K562 (cell line): ENCODE measurements at regions not wholly inside any gene's neighbourhood (a gene's known extent, or its start where the extent isn't known, plus 50 kb on each side); places are given as distances from the start of the nearest gene placed in this dataset.

Experiments used
- ATAC-seq: fragments of 200-7000 bp; cut with Tn5 transposase; 3 replicates; pipeline ENCODE4 v1.9.1; 2020; ENCODE audit warnings: moderate library complexity
- BruUV-seq: library from RNA; stranded (reverse); fragments of 400-500 nt; replicated peaks from 2 replicates; lab custom pipeline; 2021; lab: Mats Ljungman, UMichigan
- CTCF ChIA-PET: fragments of 300-600 bp; formaldehyde crosslinking; extraction: SDS; loops from one replicate; lab custom pipeline; 2021; ENCODE audit warnings: low intra/inter-chr PET ratio; lab: Yijun Ruan, JAX
- POLR2A ChIA-PET: fragments of 300-600, 350-650 bp; sonication (Branson Sonifier 250); formaldehyde crosslinking; extraction: SDS; loops from one replicate; lab custom pipeline; 2021; ENCODE audit warnings: antibody characterized with exemption, inconsistent platforms; lab: Yijun Ruan, JAX
- DNase-seq, 4 experiments: peaks; one replicate each; pipeline versions ENCODE4 v3.0.0 to v3.0.0-alpha.2; 2011 to 2018; ENCODE audit warnings: low spot score in 3 of 4, mixed read lengths in 3 of 4; ENCODE audit errors: extremely low read depth in 1 of 4
- FAIRE-seq: peaks from 2 replicates; lab custom pipeline; 2011; peaks lifted over from hg19 to GRCh38; lab: Jason Lieb, UNC
- H2AFZ ChIP-seq: 2 replicates; pipeline ENCODE4 v1.6.0; 2011; ENCODE audit warnings: low read depth, low read length, control low read depth, inconsistent platforms
- H3K27ac ChIP-seq: fragments of 200-600 bp; 3 replicates; pipeline ENCODE4 v1.8.0; 2011; ENCODE audit warnings: low read depth, mild to moderate bottlenecking, control low read depth, inconsistent platforms, low read length, moderate library complexity, mixed read lengths; ENCODE audit errors: extremely low read depth
- H3K27me3 ChIP-seq, 2 experiments: fragments of 300-600 bp in 1 of 2; 2 replicates in 1 of 2; 3 replicates in 1 of 2; pipeline versions ENCODE4 v1.6.0 to v1.8.0; 2011; ENCODE audit warnings: inconsistent platforms in 2 of 2, low read length in 2 of 2, mild to moderate bottlenecking in 1 of 2, mixed read lengths in 1 of 2, moderate library complexity in 1 of 2; ENCODE audit not compliant: control insufficient read depth in 2 of 2, insufficient read depth in 2 of 2
- H3K36me3 ChIP-seq: fragments of 300-600 bp; 3 replicates; pipeline ENCODE4 v1.8.0; 2011; ENCODE audit warnings: mild to moderate bottlenecking, low read length, inconsistent platforms; ENCODE audit not compliant: control insufficient read depth, insufficient read depth
- H3K4me1 ChIP-seq, 2 experiments: fragments of 200-600 bp in 1 of 2; replicated peaks in 1 of 2; 2 replicates in 1 of 2; 3 replicates in 1 of 2; pipeline versions ENCODE4 v1.5.1 to v1.8.0; 2011; ENCODE audit warnings: inconsistent platforms in 2 of 2, low read length in 2 of 2, mild to moderate bottlenecking in 1 of 2, mixed read lengths in 1 of 2, moderate library complexity in 1 of 2; ENCODE audit not compliant: control insufficient read depth in 2 of 2, insufficient read depth in 2 of 2
- H3K4me2 ChIP-seq: 2 replicates; pipeline ENCODE4 v1.6.1; 2011; ENCODE audit warnings: low read length, control low read depth, inconsistent platforms, mixed read lengths; ENCODE audit not compliant: insufficient read depth
- H3K4me3 ChIP-seq: fragments of 200-600 bp; sonication (generic), shearing (Covaris generic); 2 replicates; pipeline ENCODE4 v1.5.1; 2016; ENCODE audit warnings: control low read depth, inconsistent platforms
- H3K79me2 ChIP-seq: fragments of 200-600 bp; 3 replicates; pipeline ENCODE4 v1.8.0; 2011; ENCODE audit warnings: low read length, inconsistent platforms; ENCODE audit not compliant: control insufficient read depth, insufficient read depth
- H3K9ac ChIP-seq, 2 experiments: 2 replicates each; pipeline versions ENCODE4 v1.6.0 to v1.6.1; 2011; ENCODE audit warnings: low read depth in 2 of 2, low read length in 2 of 2, control low read depth in 1 of 2, inconsistent platforms in 1 of 2, mild to moderate bottlenecking in 1 of 2, mixed read lengths in 1 of 2; ENCODE audit not compliant: insufficient read depth in 1 of 2
- H3K9me1 ChIP-seq: one replicate; pipeline ENCODE4 v1.6.0; 2011; ENCODE audit warnings: inconsistent platforms, mild to moderate bottlenecking, low read length, moderate library complexity; ENCODE audit not compliant: control insufficient read depth, insufficient read depth
- H3K9me3 ChIP-seq: replicated peaks from 2 replicates; pipeline ENCODE4 v1.5.1; 2011; ENCODE audit warnings: low read depth, low read length, inconsistent platforms; ENCODE audit not compliant: control insufficient read depth, insufficient read depth
- H4K20me1 ChIP-seq: replicated peaks from 2 replicates; pipeline ENCODE4 v1.6.1; 2011; ENCODE audit warnings: low read length, inconsistent platforms, mixed read lengths; ENCODE audit not compliant: control insufficient read depth, insufficient read depth
- CXXC5 ChIP-seq: fragments of 250-450 bp; sonication (Bioruptor Pico); IDR thresholded peaks from 2 replicates; pipeline ENCODE4 v1.8.0; 2022; ENCODE audit warnings: inconsistent platforms, mild to moderate bottlenecking, moderate library complexity
- ETV6 ChIP-seq, 3 experiments: fragments of 150-350 bp in 1 of 3; sonication (generic) in 1 of 3; formaldehyde crosslinking in 1 of 3; IDR thresholded peaks; 2 replicates each; pipeline versions ENCODE4 v1.6.1 to v1.8.0; 2014 to 2022; ENCODE audit warnings: borderline replicate concordance in 2 of 3, low read depth in 2 of 3, antibody characterized with exemption in 1 of 3, low read length in 1 of 3, mild to moderate bottlenecking in 1 of 3, missing genetic modification reagents in 1 of 3
- GATAD2B ChIP-seq: fragments of 450-650 bp; IDR thresholded peaks from 2 replicates; pipeline ENCODE4 v1.6.1; 2017; ENCODE audit warnings: mild to moderate bottlenecking, borderline replicate concordance
- HDAC2 ChIP-seq: fragments of 450-650 bp; IDR thresholded peaks from 2 replicates; pipeline ENCODE4 v1.6.1; 2016; ENCODE audit warnings: mild to moderate bottlenecking
- HNRNPH1 ChIP-seq: fragments of 200-400 bp; formaldehyde crosslinking; optimal IDR thresholded peaks from 2 replicates; pipeline ENCODE3; 2017; ENCODE audit warnings: low read depth, mild to moderate bottlenecking, low read length, moderate library complexity
- KLF1 ChIP-seq: fragments of 450-650 bp; IDR thresholded peaks from 2 replicates; pipeline ENCODE4 v1.6.1; 2016; ENCODE audit warnings: missing genetic modification characterization, missing compliant biosample characterization
- NBN ChIP-seq: fragments of 450-650 bp; IDR thresholded peaks from 2 replicates; pipeline ENCODE4 v1.6.1; 2016; ENCODE audit warnings: low read depth, mild to moderate bottlenecking
- NCOA2 ChIP-seq, 2 experiments: fragments of 450-650 bp; IDR thresholded peaks; 2 replicates each; pipeline ENCODE4 v1.6.1; 2018; ENCODE audit warnings: mild to moderate bottlenecking in 2 of 2, moderate library complexity in 1 of 2; ENCODE audit not compliant: partially characterized antibody in 2 of 2
- NR4A1 ChIP-seq, 2 experiments: fragments of 250-450 bp in 1 of 2; fragments of 450-650 bp in 1 of 2; sonication (Bioruptor Pico) in 1 of 2; IDR thresholded peaks; 2 replicates each; pipeline versions ENCODE4 v1.4.0 to v1.6.1; 2016 to 2020; ENCODE audit warnings: mild to moderate bottlenecking in 2 of 2, missing compliant biosample characterization in 1 of 2, missing genetic modification characterization in 1 of 2, moderate library complexity in 1 of 2
- PRMT5 ChIP-seq: sonication (generic); formaldehyde crosslinking; IDR thresholded peaks from 2 replicates; pipeline ENCODE4 v1.5.0; 2020; ENCODE audit warnings: missing genetic modification reagents
- RAD51 ChIP-seq: fragments of 450-650 bp; IDR thresholded peaks from 2 replicates; pipeline ENCODE4 v1.7.1; 2016; ENCODE audit warnings: low read depth, mild to moderate bottlenecking, borderline replicate concordance
- SMAD4 ChIP-seq: fragments of 250-450 bp; sonication (Bioruptor Pico); conservative IDR thresholded peaks from 2 replicates; pipeline ENCODE4 v1.8.0; 2021; ENCODE audit warnings: inconsistent platforms, mild to moderate bottlenecking, moderate library complexity
- STAT5A ChIP-seq: IDR thresholded peaks from 2 replicates; pipeline ENCODE4 v1.6.1; 2012; ENCODE audit warnings: low read length, inconsistent platforms, borderline replicate concordance
- USF2 ChIP-seq: sonication (generic); formaldehyde crosslinking; IDR thresholded peaks from 2 replicates; pipeline ENCODE4 v1.5.0; 2020; ENCODE audit warnings: missing genetic modification reagents
- ZBTB5 ChIP-seq: fragments of 450-650 bp; IDR thresholded peaks from 2 replicates; pipeline ENCODE4 v1.6.1; 2017; ENCODE audit warnings: antibody characterized with exemption
- ZFP1 ChIP-seq: fragments of 450-650 bp; formaldehyde crosslinking; IDR thresholded peaks from 2 replicates; pipeline ENCODE4 v1.4.0; 2020; ENCODE audit warnings: mild to moderate bottlenecking, mixed read lengths
- ZNF507 ChIP-seq: conservative IDR thresholded peaks from 2 replicates; pipeline ENCODE4 v1.6.1; 2017; ENCODE audit warnings: missing genetic modification characterization, missing compliant biosample characterization
- ZNF589 ChIP-seq: fragments of 200-800 bp; sonication (Bioruptor generic); IDR thresholded peaks from 2 replicates; pipeline ENCODE4 v1.6.1; 2016; ENCODE audit warnings: low read depth, missing genetic modification characterization, missing compliant biosample characterization
- ZNF707 ChIP-seq: fragments of 250-450 bp; sonication (Bioruptor Pico); conservative IDR thresholded peaks from 2 replicates; pipeline ENCODE4 v1.8.0; 2022; ENCODE audit warnings: inconsistent platforms, mild to moderate bottlenecking, moderate library complexity
- WGBS: fragments of 100-300 bp; shearing (Covaris generic); methylation state at CpG from one replicate; pipeline ENCODE4 v1.1.6; 2016; ENCODE audit warnings: low coverage, mixed read lengths; ENCODE audit not compliant: insufficient coverage; ENCODE audit errors: missing lambda C conversion rate; 5-methylcytosine and 5-hydroxymethylcytosine counted together
- in situ Hi-C: fragments of 300-500 bp; cut with MboI; formaldehyde crosslinking; loops from 4 replicates; pipeline ENCODE4 v1.15.0; 2018; ENCODE audit warnings: inconsistent platforms, mixed read lengths
- intact Hi-C: fragments of 100-400 bp; cut with micrococcal nuclease; formaldehyde crosslinking; loops from 2 replicates; pipeline ENCODE4 v1.14.2; 2022

- no peaks in the 10 kb centered on the region for H3K9me3 ChIP-seq
- no peaks in the 10 kb centered on the region for H3K4me1 ChIP-seq
- H3K79me2 ChIP-seq = no peaks in the 10 kb centered on the region
- BruUV-seq = no TSS peak
- H2AFZ ChIP-seq = no peak overlapping the region
- no peak overlapping the region for H3K4me2 ChIP-seq
- no peak for FAIRE-seq
- no peak for ATAC-seq
- no peaks in the 10 kb centered on the region for H4K20me1 ChIP-seq
- in situ Hi-C loops (no loop called here), intact Hi-C loops (no loop called here)
- H3K9me1 ChIP-seq = no peaks in the 10 kb centered on the region
- POLR2A ChIA-PET = no interaction called here
- H3K27me3 ChIP-seq = no peaks in the 10 kb centered on the region
- TF ChIP-seq HDAC2 (no peak), PRMT5 (CRISPR knock-in tag) (no peak), NCOA2 (IDR thresholded peaks at IDR 0.05; ENCODE audit: partially characterized antibody in 2 of 2) (no peak), STAT5A (no peak), ZBTB5 (no peak), SMAD4 (no peak), ZFP1 (no peak), HNRNPH1 (no peak), KLF1 (tag) (no peak), NBN (no peak), ZNF589 (CRISPR knock-in tag) (no peak), ETV6 (IDR thresholded peaks at IDR 0.05; ENCODE audit: borderline replicate concordance in 1 of 2, low read depth in 2 of 2, low read length in 1 of 2) (no peak), ETV6 (CRISPR knock-in tag; IDR thresholded peaks at IDR 0.05; ENCODE audit: borderline replicate concordance) (no peak), NR4A1 (CRISPR knock-in tag; IDR thresholded peaks at IDR 0.05) (no peak), NR4A1 (tag; IDR thresholded peaks at IDR 0.05) (no peak), ZNF707 (CRISPR knock-in tag) (no peak), USF2 (CRISPR knock-in tag) (no peak), RAD51 (no peak), CXXC5 (CRISPR knock-in tag) (no peak), ZNF507 (no peak), GATAD2B (no peak)
- DNase-seq = no peak
- WGBS = 0% methylated on average over 3 of the region's 3 CpGs
- H3K27ac ChIP-seq = no peak overlapping the region
- no peak overlapping the region for H3K9ac ChIP-seq
- H3K36me3 ChIP-seq = no peaks in the 10 kb centered on the region
- CTCF ChIA-PET = no interaction called here
- no peak overlapping the region for H3K4me3 ChIP-seq
These were observed 383.3 kb downstream of the OSTF1 start for GRCh38 chr9:75471549-75472114.
